Caco-2 (cell line): ENCODE measurements at regions not wholly inside any gene's neighbourhood (a gene's known extent, or its start where the extent isn't known, plus 50 kb on each side); places are given as distances from the start of the nearest gene placed in this dataset.

Experiments used
- BruUV-seq: library from RNA; stranded (reverse); fragments of 400-500 nt; replicated peaks from 2 replicates; lab custom pipeline; 2021; lab: Mats Ljungman, UMichigan
- CTCF ChIA-PET: fragments of 300-600 bp; sonication (Branson Sonifier 250); formaldehyde crosslinking; loops from one replicate; lab custom pipeline; 2022; ENCODE audit warnings: antibody characterized with exemption; lab: Charles Lee
- POLR2A ChIA-PET: fragments of 300-600 bp; sonication (Branson Sonifier 250); formaldehyde crosslinking; loops from one replicate; lab custom pipeline; 2022; ENCODE audit warnings: antibody characterized with exemption; lab: Charles Lee
- DNase-seq, 2 experiments: peaks; one replicate each; pipeline versions ENCODE4 v3.0.0 to v3.0.0-alpha.2; 2020 to 2022
- H3K27me3 ChIP-seq: replicated peaks from 2 replicates; pipeline ENCODE4 v1.6.0; 2011; ENCODE audit warnings: low read length; ENCODE audit not compliant: control insufficient read depth, insufficient read depth
- H3K36me3 ChIP-seq: 2 replicates; pipeline ENCODE4 v1.5.1; 2011; ENCODE audit warnings: low read length; ENCODE audit not compliant: control insufficient read depth, insufficient read depth
- H3K4me1 ChIP-seq: fragments of 250-450 bp; sonication (Bioruptor Pico); 2 replicates; pipeline ENCODE4 v1.5.1; 2020; ENCODE audit warnings: mild to moderate bottlenecking
- H3K4me3 ChIP-seq: 2 replicates; pipeline ENCODE4 v1.5.1; 2011; ENCODE audit warnings: low read depth, mild to moderate bottlenecking, control low read depth, low read length
- H3K9me3 ChIP-seq: fragments of 250-450 bp; sonication (Bioruptor Pico); 2 replicates; pipeline ENCODE4 v1.5.1; 2020; ENCODE audit warnings: mild to moderate bottlenecking, moderate library complexity
- H3K27ac Mint-ChIP-seq: one replicate; pipeline ENCODE4 v1.8.0; 2022; ENCODE audit warnings: mixed read lengths; ENCODE audit not compliant: unreplicated experiment
- H3K27me3 Mint-ChIP-seq: one replicate; pipeline ENCODE4 v1.8.0; 2022; ENCODE audit warnings: mixed read lengths; ENCODE audit not compliant: insufficient read depth, unreplicated experiment
- H3K36me3 Mint-ChIP-seq: one replicate; pipeline ENCODE4 v1.8.0; 2022; ENCODE audit warnings: mild to moderate bottlenecking, mixed read lengths; ENCODE audit not compliant: insufficient read depth, unreplicated experiment
- H3K4me1 Mint-ChIP-seq: one replicate; pipeline ENCODE4 v1.8.0; 2022; ENCODE audit warnings: low read depth, mixed read lengths; ENCODE audit not compliant: unreplicated experiment
- H3K4me3 Mint-ChIP-seq: one replicate; pipeline ENCODE4 v1.8.0; 2022; ENCODE audit warnings: mild to moderate bottlenecking, moderate library complexity, mixed read lengths; ENCODE audit not compliant: unreplicated experiment
- H3K9me3 Mint-ChIP-seq: one replicate; pipeline ENCODE4 v1.8.0; 2022; ENCODE audit warnings: mixed read lengths; ENCODE audit not compliant: unreplicated experiment
- intact Hi-C: fragments of 100-400 bp; cut with micrococcal nuclease; formaldehyde crosslinking; loops from one replicate; pipeline ENCODE4 v1.10.0; 2022; ENCODE audit not compliant: unreplicated experiment
- TF ChIP-seq, protein P1 (sequence below), 2 experiments: fragments of 200-600 bp in 1 of 2; IDR thresholded peaks; 1 replicate in 1 of 2; 2 replicates in 1 of 2; pipeline versions ENCODE4 v1.5.1 to v1.8.0; 2011 to 2022; ENCODE audit warnings: antibody characterized with exemption in 1 of 2, control low read depth in 1 of 2, inconsistent platforms in 1 of 2, low read depth in 1 of 2, low read length in 1 of 2, mild to moderate bottlenecking in 1 of 2, moderate library complexity in 1 of 2; ENCODE audit not compliant: insufficient read depth in 1 of 2, severe bottlenecking in 1 of 2, unreplicated experiment in 1 of 2

DNA sequence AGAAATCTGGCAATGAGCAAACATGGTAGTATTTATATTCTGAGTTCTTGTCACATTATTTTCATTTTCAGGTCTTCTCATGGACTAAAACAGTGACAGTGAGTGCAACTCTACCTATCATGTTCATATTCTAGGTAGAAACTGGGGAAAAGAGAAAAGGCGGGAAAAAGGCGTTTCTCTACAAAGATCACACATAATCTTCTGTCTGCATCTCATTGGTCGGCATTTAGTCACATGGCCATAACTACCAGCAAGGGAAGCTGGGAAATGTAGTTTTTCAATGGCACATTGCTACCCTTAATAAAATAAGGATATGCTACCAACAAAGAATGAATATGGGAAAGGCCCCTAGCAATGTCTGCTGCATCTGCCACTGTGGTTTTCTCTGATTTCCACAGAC, 57.6 kb upstream of the B3GAT1 start:
- no TSS peak for BruUV-seq
- peak; percentile 32 to 38 for DNase-seq
- peaks cover 9% of the 10 kb centered on the region for H3K27me3 Mint-ChIP-seq

DNA sequence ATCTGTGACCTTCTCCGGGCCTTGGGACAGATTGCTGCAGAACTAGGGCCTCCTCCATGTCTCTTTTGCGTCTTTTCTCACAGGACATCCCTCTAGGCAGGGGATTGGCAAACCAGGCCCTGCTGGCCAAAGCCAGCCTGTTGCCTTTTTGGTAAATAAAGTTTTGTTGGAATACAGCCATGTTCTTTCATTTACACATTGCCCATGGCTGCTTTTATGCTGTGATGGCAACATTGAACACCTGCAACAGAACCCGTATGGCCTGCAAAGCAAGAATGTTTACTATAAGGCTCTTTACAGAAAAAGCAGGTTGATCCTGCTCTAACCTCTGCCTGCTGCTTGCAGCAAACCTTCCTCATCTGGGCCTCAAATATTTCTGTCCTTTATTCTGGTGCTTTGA, 56.8 kb upstream of the B3GAT1 start:
- Histone ChIP-seq H3K4me3 (no peak overlapping the region), H3K27me3 (no peaks in the 10 kb centered on the region), H3K36me3 (no peaks in the 10 kb centered on the region), H3K4me1 (peaks cover 18% of the 10 kb centered on the region), H3K9me3 (no peaks in the 10 kb centered on the region)
- intact Hi-C loops = no loop called here
- CTCF ChIA-PET = no interaction called here
- H3K36me3 Mint-ChIP-seq = no peaks in the 10 kb centered on the region
- peak in 1 of 2 experiments; percentile 16 for DNase-seq
- TF ChIP-seq, protein P1, sequence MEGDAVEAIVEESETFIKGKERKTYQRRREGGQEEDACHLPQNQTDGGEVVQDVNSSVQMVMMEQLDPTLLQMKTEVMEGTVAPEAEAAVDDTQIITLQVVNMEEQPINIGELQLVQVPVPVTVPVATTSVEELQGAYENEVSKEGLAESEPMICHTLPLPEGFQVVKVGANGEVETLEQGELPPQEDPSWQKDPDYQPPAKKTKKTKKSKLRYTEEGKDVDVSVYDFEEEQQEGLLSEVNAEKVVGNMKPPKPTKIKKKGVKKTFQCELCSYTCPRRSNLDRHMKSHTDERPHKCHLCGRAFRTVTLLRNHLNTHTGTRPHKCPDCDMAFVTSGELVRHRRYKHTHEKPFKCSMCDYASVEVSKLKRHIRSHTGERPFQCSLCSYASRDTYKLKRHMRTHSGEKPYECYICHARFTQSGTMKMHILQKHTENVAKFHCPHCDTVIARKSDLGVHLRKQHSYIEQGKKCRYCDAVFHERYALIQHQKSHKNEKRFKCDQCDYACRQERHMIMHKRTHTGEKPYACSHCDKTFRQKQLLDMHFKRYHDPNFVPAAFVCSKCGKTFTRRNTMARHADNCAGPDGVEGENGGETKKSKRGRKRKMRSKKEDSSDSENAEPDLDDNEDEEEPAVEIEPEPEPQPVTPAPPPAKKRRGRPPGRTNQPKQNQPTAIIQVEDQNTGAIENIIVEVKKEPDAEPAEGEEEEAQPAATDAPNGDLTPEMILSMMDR (IDR thresholded peaks at IDR 0.05; ENCODE audit: insufficient read depth in 1 of 2, low read depth in 1 of 2, low read length in 1 of 2, severe bottlenecking in 1 of 2, unreplicated experiment in 1 of 2) = no peak
- POLR2A ChIA-PET = no interaction called here
- H3K4me1 Mint-ChIP-seq = peaks cover 6% of the 10 kb centered on the region
- H3K27ac Mint-ChIP-seq = no peak overlapping the region
- H3K27me3 Mint-ChIP-seq = peaks cover 9% of the 10 kb centered on the region
- no TSS peak for BruUV-seq
- H3K4me3 Mint-ChIP-seq = no peak overlapping the region
- no peaks in the 10 kb centered on the region for H3K9me3 Mint-ChIP-seq

More for the DNA sequence above, 57.6 kb upstream of the B3GAT1 start:
- Mint-ChIP-seq H3K4me1 (peaks cover 6% of the 10 kb centered on the region), H3K9me3 (no peaks in the 10 kb centered on the region), H3K4me3 (no peak overlapping the region), H3K36me3 (no peaks in the 10 kb centered on the region), H3K27ac (no peak overlapping the region)
- Histone ChIP-seq H3K36me3 (no peaks in the 10 kb centered on the region), H3K4me1 (peaks cover 18% of the 10 kb centered on the region), H3K4me3 (no peak overlapping the region), H3K9me3 (no peaks in the 10 kb centered on the region), H3K27me3 (no peaks in the 10 kb centered on the region)
- TF ChIP-seq, protein P1 (IDR thresholded peaks at IDR 0.05; ENCODE audit: insufficient read depth in 1 of 2, low read depth in 1 of 2, low read length in 1 of 2, severe bottlenecking in 1 of 2, unreplicated experiment in 1 of 2) = no peak
- ChIA-PET POLR2A (no interaction called here), CTCF (no interaction called here)
- intact Hi-C loops = no loop called here

DNA sequence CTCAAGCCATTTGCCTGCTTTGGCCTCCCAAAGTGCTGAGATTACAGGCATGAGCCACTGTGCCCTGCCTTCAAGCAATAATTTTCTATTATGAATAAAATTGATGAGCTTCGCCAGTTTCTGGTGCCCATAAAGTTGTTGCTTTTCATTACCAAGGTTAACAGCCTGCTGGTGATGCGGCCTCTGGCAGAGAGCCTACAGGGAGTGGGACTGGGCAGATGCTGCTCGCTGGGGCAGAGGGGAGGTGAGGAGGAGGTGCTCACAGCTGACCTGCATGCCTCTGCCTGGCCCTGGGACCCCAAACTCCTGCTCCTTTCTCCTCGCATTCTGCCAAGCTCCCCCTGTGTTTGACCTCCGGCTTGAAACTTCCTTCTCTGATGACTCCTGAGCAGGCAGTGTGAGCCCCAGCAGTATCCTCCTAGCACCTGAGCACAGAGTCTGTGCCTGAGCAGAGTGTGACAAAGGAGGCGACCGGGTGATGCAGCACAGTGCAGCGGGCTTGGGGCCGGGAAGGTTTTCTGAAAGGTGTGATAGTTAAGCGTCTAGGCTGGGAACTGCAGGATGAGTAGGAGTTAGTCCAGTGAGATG, 56.1 kb upstream of the B3GAT1 start:
- Mint-ChIP-seq H3K27ac (no peak overlapping the region), H3K9me3 (no peaks in the 10 kb centered on the region), H3K27me3 (peaks cover 3% of the 10 kb centered on the region), H3K4me3 (no peak overlapping the region), H3K4me1 (peaks cover 6% of the 10 kb centered on the region), H3K36me3 (no peaks in the 10 kb centered on the region)
- ChIA-PET CTCF (no interaction called here), POLR2A (no interaction called here)
- Histone ChIP-seq H3K4me3 (no peak overlapping the region), H3K36me3 (no peaks in the 10 kb centered on the region), H3K9me3 (no peaks in the 10 kb centered on the region), H3K4me1 (peaks cover 18% of the 10 kb centered on the region), H3K27me3 (no peaks in the 10 kb centered on the region)
- BruUV-seq = no TSS peak
- intact Hi-C loops = no loop called here
- TF ChIP-seq, protein P1 (IDR thresholded peaks at IDR 0.05; ENCODE audit: insufficient read depth in 1 of 2, low read depth in 1 of 2, low read length in 1 of 2, severe bottlenecking in 1 of 2, unreplicated experiment in 1 of 2) = no peak
- DNase-seq = peak in 1 of 2 experiments; percentile 26
